ENCODE measurements at regions not wholly inside any gene's neighbourhood (a gene's known extent, or its start where the extent isn't known, plus 50 kb on each side); places are given as distances from the start of the nearest gene placed in this dataset.

DNA sequence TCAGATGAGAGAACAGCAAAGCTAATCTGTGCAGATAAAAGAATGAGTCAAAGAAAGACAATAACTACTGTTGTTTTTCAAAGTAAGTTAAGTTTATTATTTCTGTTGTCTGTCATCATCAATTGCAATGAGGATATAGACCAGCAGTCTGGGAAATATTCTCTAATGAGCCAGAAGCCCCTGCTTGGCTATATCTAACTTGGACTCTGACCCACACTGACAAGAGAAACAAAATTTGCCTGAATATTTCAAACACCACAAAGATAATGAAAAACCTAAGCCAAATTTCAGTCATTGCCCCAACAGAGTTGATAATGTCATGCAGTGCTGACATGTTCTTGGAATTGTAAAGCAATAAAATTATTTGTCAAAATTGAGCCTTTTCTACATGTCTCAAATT lies 115.0 kb upstream of the PRDX4 start:
- TF ChIP-seq, protein P1, sequence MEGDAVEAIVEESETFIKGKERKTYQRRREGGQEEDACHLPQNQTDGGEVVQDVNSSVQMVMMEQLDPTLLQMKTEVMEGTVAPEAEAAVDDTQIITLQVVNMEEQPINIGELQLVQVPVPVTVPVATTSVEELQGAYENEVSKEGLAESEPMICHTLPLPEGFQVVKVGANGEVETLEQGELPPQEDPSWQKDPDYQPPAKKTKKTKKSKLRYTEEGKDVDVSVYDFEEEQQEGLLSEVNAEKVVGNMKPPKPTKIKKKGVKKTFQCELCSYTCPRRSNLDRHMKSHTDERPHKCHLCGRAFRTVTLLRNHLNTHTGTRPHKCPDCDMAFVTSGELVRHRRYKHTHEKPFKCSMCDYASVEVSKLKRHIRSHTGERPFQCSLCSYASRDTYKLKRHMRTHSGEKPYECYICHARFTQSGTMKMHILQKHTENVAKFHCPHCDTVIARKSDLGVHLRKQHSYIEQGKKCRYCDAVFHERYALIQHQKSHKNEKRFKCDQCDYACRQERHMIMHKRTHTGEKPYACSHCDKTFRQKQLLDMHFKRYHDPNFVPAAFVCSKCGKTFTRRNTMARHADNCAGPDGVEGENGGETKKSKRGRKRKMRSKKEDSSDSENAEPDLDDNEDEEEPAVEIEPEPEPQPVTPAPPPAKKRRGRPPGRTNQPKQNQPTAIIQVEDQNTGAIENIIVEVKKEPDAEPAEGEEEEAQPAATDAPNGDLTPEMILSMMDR (IDR thresholded peaks at IDR 0.05) = no peak
- no peak for TF ChIP-seq EZH2 (IDR thresholded peaks at IDR 0.05; ENCODE audit: borderline replicate concordance, insufficient read depth, low read depth, low read length, poor library complexity, severe bottlenecking)
